NCI-H1417 (cell line): ENCODE measurements at regions not wholly inside any gene's neighbourhood (a gene's known extent, or its start where the extent isn't known, plus 50 kb on each side); places are given as distances from the start of the nearest gene placed in this dataset.
"Not testable (repeated sequence)": the region's sequence is repeated elsewhere in the genome, so short reads cannot be mapped to it uniquely, and the experiment has no call there.

ENCODE experiments used
- DNase-seq, 3 experiments: peaks; one replicate each; lab custom pipeline; 2025; lab: John Stamatoyannopoulos, UW

GRCh38 chr6:101013612-101014195, 132.6 kb upstream of the ASCC3 start:
- DNase-seq = no peak

DNA sequence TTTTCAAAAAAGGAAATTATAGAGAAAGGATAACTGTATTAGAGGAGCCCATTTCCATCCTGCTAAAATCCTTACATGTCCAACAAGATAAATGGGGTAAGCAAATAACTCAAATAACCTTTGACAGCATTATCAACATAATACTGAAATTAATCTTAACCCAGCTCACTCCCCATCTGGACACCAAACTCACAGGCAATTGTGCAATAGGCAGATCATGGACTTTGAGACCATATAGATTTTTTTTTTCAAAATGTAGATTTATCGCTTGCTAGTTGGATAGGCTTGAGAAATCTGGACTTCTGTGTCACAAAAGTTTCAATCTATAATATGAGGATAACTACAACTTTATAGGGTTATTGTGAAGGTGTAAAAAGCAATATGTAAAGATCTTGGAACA, 134.4 kb upstream of the ASCC3 start:
- DNase-seq = no peak

- DNase-seq = no peak
Measured at GRCh38 chr6:101016163-101016562, 135.0 kb upstream of the ASCC3 start.

- peak in 1 of 3 experiments; percentile 21 for DNase-seq
Measured at GRCh38 chr6:101018157-101018556, 137.0 kb upstream of the ASCC3 start.

DNA sequence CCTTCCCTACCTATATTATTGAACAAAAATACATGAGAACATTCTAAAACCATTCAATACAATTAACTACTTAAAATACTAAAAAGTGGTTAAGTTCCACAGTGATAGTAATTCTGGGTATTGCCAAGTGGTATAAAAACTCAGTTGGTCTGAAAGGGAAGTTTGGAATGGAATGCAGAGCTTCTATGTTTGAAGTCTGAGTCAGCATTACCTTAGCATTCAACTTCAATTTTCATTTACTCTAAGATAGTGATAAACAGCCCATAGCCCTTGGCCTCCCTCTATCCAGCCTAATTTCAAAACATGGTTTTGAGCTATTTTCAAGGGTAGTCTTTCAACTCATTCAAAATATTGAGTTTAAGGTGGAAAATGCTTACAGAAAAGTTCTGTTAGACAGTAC, 140.4 kb upstream of the ASCC3 start:
- no peak for DNase-seq

DNA sequence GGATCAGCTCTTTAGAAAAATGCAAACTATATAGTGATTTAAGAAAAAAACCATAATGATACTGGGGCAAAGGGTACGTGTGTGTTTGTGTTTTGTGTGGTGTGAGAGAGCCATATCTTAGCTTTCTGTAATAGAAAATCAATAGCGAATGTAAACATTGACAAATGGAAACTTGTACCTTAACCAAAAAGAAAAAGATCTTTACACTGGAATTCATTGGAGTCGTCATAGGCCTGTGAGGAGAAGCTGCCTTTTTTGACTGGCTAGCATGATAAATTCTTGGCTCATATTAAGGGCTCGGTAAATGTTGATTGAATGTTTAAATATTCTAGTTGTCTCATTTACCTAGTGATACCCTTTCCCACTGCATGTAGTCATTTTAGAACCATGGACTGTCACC, 161.8 kb upstream of the ASCC3 start:
- DNase-seq = no peak

DNA sequence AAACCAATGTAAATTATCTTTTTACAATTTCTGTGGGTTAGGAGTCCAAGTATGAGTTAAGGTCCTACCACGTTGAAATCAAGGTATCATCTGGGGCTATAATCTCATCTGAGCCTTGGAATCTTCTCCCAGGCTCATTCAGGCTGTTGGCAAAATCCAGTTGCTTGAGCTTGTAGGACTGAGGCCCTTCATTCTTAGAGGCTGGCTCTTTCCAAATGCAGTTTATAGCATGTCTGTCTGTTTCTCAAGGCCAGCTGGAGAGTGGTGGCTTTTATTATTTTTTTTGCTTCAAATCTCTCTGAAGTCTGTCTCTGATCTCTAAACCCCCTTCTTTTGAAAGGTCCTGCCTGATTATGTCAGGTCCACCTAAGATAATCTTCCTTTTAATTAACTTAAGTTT, 177.2 kb upstream of the ASCC3 start:
- DNase-seq = no peak

DNA sequence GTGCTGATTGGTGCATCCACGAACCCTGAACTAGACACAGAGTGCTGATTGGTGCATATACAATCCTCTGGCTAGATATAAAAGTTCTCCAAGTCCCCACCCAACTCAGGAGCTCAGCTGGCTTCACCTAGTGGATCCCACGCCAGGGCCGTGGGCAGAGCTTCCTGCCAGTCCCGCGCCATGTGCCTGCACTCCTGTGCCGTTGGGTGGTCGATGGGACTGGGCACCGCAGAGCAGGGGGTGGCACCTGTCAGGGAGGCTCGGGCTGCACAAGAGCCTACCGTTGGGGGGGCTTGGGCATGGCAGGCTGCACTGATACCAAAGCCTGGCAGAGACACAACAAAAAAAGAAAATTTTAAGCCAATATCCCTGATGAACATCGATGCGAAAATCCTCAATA, 185.4 kb upstream of the ASCC3 start:
- no peak for DNase-seq

DNA sequence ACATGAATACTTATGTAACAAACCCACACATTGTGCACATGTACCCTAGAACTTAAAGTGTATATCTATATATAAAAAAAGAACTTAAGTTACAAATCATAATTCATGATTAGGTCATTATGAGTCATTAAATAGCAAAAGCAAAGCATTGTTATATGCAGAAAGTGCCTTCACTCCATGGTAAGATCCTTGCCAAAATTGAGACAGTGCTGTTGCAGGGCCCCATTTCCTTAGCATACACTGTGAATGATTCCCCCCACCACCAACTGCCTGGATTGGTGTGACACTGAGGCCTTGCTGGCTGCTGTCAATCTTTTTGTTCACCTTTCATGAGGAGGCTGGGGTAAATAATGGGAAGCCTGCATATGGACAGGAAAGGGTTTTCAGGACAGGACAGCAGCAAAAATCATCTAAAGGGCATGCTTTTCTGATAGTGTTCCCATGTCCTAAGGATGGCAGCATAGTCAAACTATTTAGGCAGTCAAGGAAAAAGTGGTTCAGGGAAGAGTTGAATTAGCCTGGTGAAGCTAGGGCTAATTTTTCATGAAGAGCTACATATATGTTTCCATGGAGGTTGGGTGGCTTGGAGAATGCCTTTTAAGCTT, 188.2 kb upstream of the ASCC3 start:
- no peak for DNase-seq

GRCh38 chr6:101070044-101070608, 189.0 kb upstream of the ASCC3 start:
- DNase-seq = no peak

DNA sequence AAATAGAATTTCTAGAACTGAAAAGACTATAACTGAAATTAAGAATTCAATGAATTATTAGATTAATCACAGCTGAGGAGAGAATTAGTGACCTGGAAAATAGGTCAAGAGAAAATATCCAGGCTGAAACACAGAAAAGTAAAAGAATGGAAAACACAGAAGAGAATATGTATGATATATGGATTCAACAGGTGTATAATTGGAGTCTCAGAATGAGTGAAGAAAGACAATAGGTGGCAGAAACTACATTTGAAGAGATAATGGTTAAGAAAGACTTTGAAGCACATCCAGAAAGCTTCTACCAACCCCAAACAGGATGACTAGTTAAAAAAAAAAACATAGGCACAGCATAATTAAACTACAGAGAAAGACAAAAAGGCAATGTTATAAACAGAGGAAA, 196.2 kb upstream of the ASCC3 start:
- DNase-seq = no peak

GRCh38 chr6:101079696-101080270, 198.7 kb upstream of the ASCC3 start:
- no peak for DNase-seq

- no peak for DNase-seq
Measured at GRCh38 chr6:101080597-101080996, 199.5 kb upstream of the ASCC3 start.

GRCh38 chr6:101083533-101084175, 202.5 kb upstream of the ASCC3 start:
- peak in 1 of 3 experiments; percentile 32 for DNase-seq

- DNase-seq = no peak
Measured at GRCh38 chr6:101085327-101085726, 204.2 kb upstream of the ASCC3 start.

GRCh38 chr6:101086473-101086872, 205.3 kb upstream of the ASCC3 start:
- DNase-seq = no peak

GRCh38 chr6:101088594-101088993, 207.5 kb upstream of the ASCC3 start:
- DNase-seq = no peak

DNA sequence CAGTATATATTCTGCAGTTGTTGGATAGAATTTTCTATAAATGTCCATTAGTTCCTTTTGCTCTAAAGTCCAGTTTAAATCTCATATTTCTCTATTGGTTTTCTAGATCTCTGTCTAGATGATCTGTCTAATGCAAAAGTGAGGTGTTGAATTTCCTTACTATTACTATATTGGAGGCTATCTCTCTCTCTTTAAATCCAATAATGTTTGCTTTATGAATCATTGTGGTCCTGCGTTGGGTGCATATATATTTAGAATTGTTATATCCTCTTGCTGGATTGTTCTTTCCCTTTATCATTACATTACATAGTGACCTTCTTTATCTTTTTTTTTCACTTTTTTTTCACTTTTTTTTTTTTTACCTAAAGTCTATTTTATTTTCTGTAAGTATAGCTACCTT, 208.5 kb upstream of the ASCC3 start:
- DNase-seq = no peak

GRCh38 chr6:101090281-101090680, 209.2 kb upstream of the ASCC3 start:
- DNase-seq = no peak

GRCh38 chr6:101098605-101099004, 217.5 kb upstream of the ASCC3 start:
- DNase-seq = not testable (repeated sequence)

DNA sequence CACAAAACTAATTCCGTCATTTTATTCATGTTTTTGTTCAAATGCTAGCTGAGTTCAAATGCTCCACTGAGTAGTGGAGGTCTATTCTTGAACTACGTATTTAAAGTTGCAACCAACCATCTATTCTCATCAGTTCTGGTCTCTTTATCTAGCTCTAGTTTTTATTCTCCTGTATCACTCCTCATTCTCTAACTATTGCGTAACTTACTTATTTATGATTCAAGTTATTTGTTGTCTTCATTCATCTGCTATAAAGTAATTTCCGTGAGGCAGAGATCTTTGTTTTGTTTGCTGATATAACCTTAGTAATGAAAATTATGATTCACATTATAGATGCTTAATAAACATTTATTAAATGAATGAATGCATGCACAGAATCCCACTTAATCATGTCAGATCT, 221.6 kb upstream of the ASCC3 start:
- no peak for DNase-seq

- no peak for DNase-seq
Measured at GRCh38 chr6:101108286-101108685, 227.2 kb upstream of the ASCC3 start.

GRCh38 chr6:101110814-101111213, 229.7 kb upstream of the ASCC3 start:
- no peak for DNase-seq
